B cell (primary cell): ENCODE measurements at regions not wholly inside any gene's neighbourhood (a gene's known extent, or its start where the extent isn't known, plus 50 kb on each side); places are given as distances from the start of the nearest gene placed in this dataset.

Source experiments
- ATAC-seq: fragments of 200-7000 bp; cut with Tn5 transposase; one replicate; pipeline ENCODE4 v1.10.0; 2021; ENCODE audit warnings: low read depth, mild to moderate bottlenecking, moderate number of reproducible peaks, moderate library complexity
- CTCF ChIA-PET: fragments of 350-600 bp; sonication (Branson Sonifier 250); formaldehyde crosslinking; loops from one replicate; lab custom pipeline; 2021; ENCODE audit warnings: antibody characterized with exemption, inconsistent platforms; lab: Charles Lee
- POLR2A ChIA-PET: fragments of 350-600 bp; sonication (Branson Sonifier 250); formaldehyde crosslinking; loops from one replicate; lab custom pipeline; 2021; ENCODE audit warnings: antibody characterized with exemption; lab: Charles Lee
- DNase-seq: peaks from one replicate; pipeline ENCODE4 v3.0.0; 2013
- H2AFZ ChIP-seq: 2 replicates; pipeline ENCODE4 v1.6.1; 2012; ENCODE audit warnings: mild to moderate bottlenecking, low read depth, low read length; ENCODE audit not compliant: insufficient read depth, poor library complexity, severe bottlenecking
- H3K27ac ChIP-seq, 2 donors: 1 replicate in 1 of 2; 2 replicates in 1 of 2; pipeline ENCODE4 v1.5.1; 2012 to 2013; ENCODE audit warnings: low read length in 2 of 2, mild to moderate bottlenecking in 2 of 2, moderate library complexity in 1 of 2
- H3K27me3 ChIP-seq, 4 experiments: fragments of 200-600 bp in 1 of 4; sonication (generic) in 1 of 4; replicated peaks in 1 of 4; 1 replicate in 2 of 4; 2 replicates in 2 of 4; pipeline versions ENCODE4 v1.6.1 to v1.7.0; 2013 to 2016; ENCODE audit warnings: low read length in 3 of 4, mild to moderate bottlenecking in 2 of 4, mixed read lengths in 1 of 4, moderate library complexity in 1 of 4; ENCODE audit not compliant: insufficient read depth in 4 of 4, control insufficient read depth in 3 of 4; ENCODE audit errors: control extremely low read depth in 1 of 4
- H3K36me3 ChIP-seq, 2 experiments: replicated peaks in 1 of 2; 1 replicate in 1 of 2; 2 replicates in 1 of 2; pipeline versions ENCODE4 v1.6.1 to v1.7.1; 2013; ENCODE audit warnings: low read length in 1 of 2; ENCODE audit not compliant: insufficient read depth in 2 of 2, control insufficient read depth in 1 of 2; ENCODE audit errors: control extremely low read depth in 1 of 2, extremely low read depth in 1 of 2
- H3K4me1 ChIP-seq, 2 donors: fragments of 200-600 bp in 1 of 2; sonication (generic) in 1 of 2; 1 replicate in 1 of 2; 2 replicates in 1 of 2; pipeline versions ENCODE4 v1.5.1 to v1.6.1; 2013 to 2017; ENCODE audit warnings: low read length in 2 of 2; ENCODE audit not compliant: control insufficient read depth in 2 of 2, insufficient read depth in 2 of 2
- H3K4me2 ChIP-seq: replicated peaks from 2 replicates; pipeline ENCODE3; 2012; ENCODE audit warnings: mild to moderate bottlenecking, low read depth, low read length; ENCODE audit not compliant: poor library complexity, severe bottlenecking
- H3K4me3 ChIP-seq, 5 experiments: fragments of 200-600 bp in 1 of 5; sonication (generic) in 1 of 5; 1 replicate in 3 of 5; 2 replicates in 2 of 5; pipeline versions ENCODE4 v1.5.1 to v1.7.0; 2011 to 2016; ENCODE audit warnings: low read length in 4 of 5, mild to moderate bottlenecking in 4 of 5, low read depth in 2 of 5, control low read depth in 1 of 5, moderate library complexity in 1 of 5; ENCODE audit not compliant: insufficient read depth in 1 of 5; ENCODE audit errors: control extremely low read depth in 1 of 5, extremely low read depth in 1 of 5
- H3K79me2 ChIP-seq: fragments of 200-600 bp; sonication (generic); one replicate; pipeline ENCODE4 v1.6.0; 2016; ENCODE audit warnings: low read length; ENCODE audit not compliant: control insufficient read depth, insufficient read depth
- H3K9ac ChIP-seq: fragments of 200-600 bp; sonication (generic); 2 replicates; pipeline ENCODE4 v1.6.1; 2017; ENCODE audit warnings: mild to moderate bottlenecking, low read length, moderate library complexity
- H3K9me3 ChIP-seq, 3 donors: one replicate each; pipeline versions ENCODE4 v1.6.1 to v1.7.1; 2013; ENCODE audit warnings: low read length in 2 of 3; ENCODE audit not compliant: control insufficient read depth in 2 of 3, insufficient read depth in 1 of 3; ENCODE audit errors: control extremely low read depth in 1 of 3
- H4K20me1 ChIP-seq: 2 replicates; pipeline ENCODE4 v1.6.0; 2012; ENCODE audit warnings: mild to moderate bottlenecking, low read length; ENCODE audit not compliant: insufficient read depth, control insufficient read depth, poor library complexity, severe bottlenecking
- H3K27ac Mint-ChIP-seq: one replicate; pipeline ENCODE4 v1.8.0; 2021; ENCODE audit warnings: mixed read lengths
- H3K27me3 Mint-ChIP-seq: one replicate; pipeline ENCODE4 v1.8.0; 2021; ENCODE audit warnings: mixed read lengths
- H3K4me1 Mint-ChIP-seq: one replicate; pipeline ENCODE4 v1.8.0; 2021; ENCODE audit warnings: mixed read lengths
- H3K4me3 Mint-ChIP-seq: one replicate; pipeline ENCODE4 v1.8.0; 2021; ENCODE audit warnings: mixed read lengths
- H3K9me3 Mint-ChIP-seq: one replicate; pipeline ENCODE4 v1.8.0; 2022; ENCODE audit warnings: mixed read lengths; ENCODE audit not compliant: insufficient read depth
- EZH2 ChIP-seq: IDR thresholded peaks from 2 replicates; pipeline ENCODE4 v1.6.1; 2012; ENCODE audit warnings: borderline replicate concordance, low read depth, mild to moderate bottlenecking, moderate library complexity, low read length; ENCODE audit not compliant: insufficient read depth, poor library complexity, severe bottlenecking
- WGBS: methylation state at CpG from one replicate; pipeline ENCODE4 v1.1.5; 2013; ENCODE audit warnings: missing lambda C conversion rate; ENCODE audit not compliant: insufficient coverage; 5-methylcytosine and 5-hydroxymethylcytosine counted together
- intact Hi-C: fragments of 100-400 bp; cut with micrococcal nuclease; formaldehyde crosslinking; loops from one replicate; pipeline ENCODE4 v1.10.0; 2022
- TF ChIP-seq, protein P1 (sequence below): fragments of 200-600 bp; IDR thresholded peaks from one replicate; pipeline ENCODE4 v1.8.0; 2022; ENCODE audit warnings: antibody characterized with exemption, mild to moderate bottlenecking

DNA sequence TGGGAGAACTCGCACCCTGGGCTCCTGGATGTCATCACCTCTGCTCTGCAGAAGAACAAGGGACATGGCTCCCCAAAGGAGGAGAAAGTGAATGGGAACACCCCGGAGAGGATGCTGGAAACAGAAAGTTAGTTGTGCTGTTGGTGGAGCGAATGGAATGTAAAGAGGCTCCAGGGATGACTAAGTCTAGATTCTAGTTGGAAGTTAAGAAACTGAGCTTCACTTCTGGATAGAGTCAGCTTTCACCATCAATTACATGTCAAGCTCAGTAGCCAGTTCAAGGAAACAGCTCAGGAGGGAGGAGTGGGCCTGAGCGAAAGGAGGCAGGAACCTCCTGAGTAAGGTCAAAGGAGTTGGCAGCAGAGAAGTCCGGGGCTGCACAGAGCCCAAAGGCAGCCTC, 132.1 kb upstream of the ARID1B start:
- 95% methylated on average over 4 of the region's 5 CpGs for WGBS
- Histone ChIP-seq H3K27ac (no peak overlapping the region), H3K79me2 (no peaks in the 10 kb centered on the region), H3K9me3 (peaks cover 0 to 10% (median 0%) of the 10 kb centered on the region in 3 donors), H3K4me3 (no peak overlapping the region), H4K20me1 (no peaks in the 10 kb centered on the region), H3K4me1 (peaks cover 21 to 26% of the 10 kb centered on the region in 2 donors), H2AFZ (no peak overlapping the region), H3K4me2 (no peak overlapping the region), H3K36me3 (no peaks in the 10 kb centered on the region), H3K9ac (no peak overlapping the region), H3K27me3 (no peaks in the 10 kb centered on the region)
- H3K9me3 Mint-ChIP-seq = no peaks in the 10 kb centered on the region
- ChIA-PET CTCF (interaction anchor here (1.2 kb wide), 1 partner anchor 33 kb away, joined by 4 read pairs; no protein-coding TSS in a partner anchor), POLR2A (no interaction called here)
- TF ChIP-seq, protein P1, sequence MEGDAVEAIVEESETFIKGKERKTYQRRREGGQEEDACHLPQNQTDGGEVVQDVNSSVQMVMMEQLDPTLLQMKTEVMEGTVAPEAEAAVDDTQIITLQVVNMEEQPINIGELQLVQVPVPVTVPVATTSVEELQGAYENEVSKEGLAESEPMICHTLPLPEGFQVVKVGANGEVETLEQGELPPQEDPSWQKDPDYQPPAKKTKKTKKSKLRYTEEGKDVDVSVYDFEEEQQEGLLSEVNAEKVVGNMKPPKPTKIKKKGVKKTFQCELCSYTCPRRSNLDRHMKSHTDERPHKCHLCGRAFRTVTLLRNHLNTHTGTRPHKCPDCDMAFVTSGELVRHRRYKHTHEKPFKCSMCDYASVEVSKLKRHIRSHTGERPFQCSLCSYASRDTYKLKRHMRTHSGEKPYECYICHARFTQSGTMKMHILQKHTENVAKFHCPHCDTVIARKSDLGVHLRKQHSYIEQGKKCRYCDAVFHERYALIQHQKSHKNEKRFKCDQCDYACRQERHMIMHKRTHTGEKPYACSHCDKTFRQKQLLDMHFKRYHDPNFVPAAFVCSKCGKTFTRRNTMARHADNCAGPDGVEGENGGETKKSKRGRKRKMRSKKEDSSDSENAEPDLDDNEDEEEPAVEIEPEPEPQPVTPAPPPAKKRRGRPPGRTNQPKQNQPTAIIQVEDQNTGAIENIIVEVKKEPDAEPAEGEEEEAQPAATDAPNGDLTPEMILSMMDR = no peak
- TF ChIP-seq EZH2 = no peak
- no peak overlapping the region for H3K27ac Mint-ChIP-seq
- no peak for ATAC-seq
- H3K4me1 Mint-ChIP-seq = peaks cover 32% of the 10 kb centered on the region
- H3K4me3 Mint-ChIP-seq = no peak overlapping the region
- intact Hi-C loops = no loop called here
- H3K27me3 Mint-ChIP-seq = peaks cover 12% of the 10 kb centered on the region
- no peak for DNase-seq

DNA sequence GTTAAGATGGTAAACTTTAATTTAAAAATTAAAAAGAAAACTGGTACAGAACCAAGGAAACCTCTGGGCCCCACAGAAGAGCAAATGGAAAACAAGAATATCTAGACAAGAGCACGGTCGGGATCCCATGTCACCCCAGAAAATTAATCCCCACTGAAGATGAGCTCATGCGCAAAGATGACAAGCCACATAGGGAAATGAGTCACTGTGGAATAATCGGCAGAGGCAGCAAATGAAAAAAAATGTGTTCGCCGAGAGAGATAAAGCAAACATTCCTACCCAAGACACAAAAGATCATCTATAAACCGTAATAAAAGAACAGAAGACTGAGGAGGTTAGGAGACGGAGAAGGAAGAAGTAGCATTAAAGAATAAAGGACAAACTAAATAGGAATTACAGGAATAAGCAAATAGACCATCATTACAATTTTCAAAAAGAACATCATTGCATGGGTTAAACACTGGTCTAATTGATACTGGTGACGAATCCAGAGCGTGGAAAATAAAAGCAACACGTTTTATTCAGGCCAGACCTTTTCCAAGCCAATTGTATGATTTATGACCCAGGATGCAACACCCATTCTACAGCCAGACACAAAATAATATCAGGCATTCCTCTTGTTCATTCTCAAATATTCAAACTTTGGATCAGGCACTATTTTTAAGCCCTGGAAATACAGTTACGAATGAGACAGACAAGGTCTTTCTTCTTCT, 138.0 kb upstream of the ARID1B start:
- Histone ChIP-seq H3K4me2 (no peak overlapping the region), H3K27me3 (no peaks in the 10 kb centered on the region), H3K79me2 (no peaks in the 10 kb centered on the region), H3K4me1 (peaks cover 47 to 49% of the 10 kb centered on the region in 2 donors), H3K9me3 (peaks cover 0 to 6% (median 0%) of the 10 kb centered on the region in 3 donors), H3K27ac (no peak overlapping the region), H3K36me3 (no peaks in the 10 kb centered on the region), H2AFZ (no peak overlapping the region), H4K20me1 (no peaks in the 10 kb centered on the region), H3K4me3 (no peak overlapping the region), H3K9ac (no peak overlapping the region)
- POLR2A ChIA-PET = no interaction called here
- Mint-ChIP-seq H3K4me3 (no peak overlapping the region), H3K4me1 (peaks cover 48% of the 10 kb centered on the region), H3K9me3 (no peaks in the 10 kb centered on the region), H3K27me3 (no peaks in the 10 kb centered on the region), H3K27ac (no peak overlapping the region)
- WGBS = 100% methylated on average over 3 of the region's 12 CpGs
- CTCF ChIA-PET = interaction anchor here (1.0 kb wide), 1 partner anchor 20 kb away, joined by 3 read pairs; no protein-coding TSS in a partner anchor
- intact Hi-C loops = loop anchor here (5.0 kb wide), 1 partner anchor 77 kb away; no protein-coding TSS in a partner anchor
- no peak for ATAC-seq
- TF ChIP-seq, protein P1 = no peak
- TF ChIP-seq EZH2 = no peak
- DNase-seq = no peak
